IPS-NIHi11 (cell line): ENCODE measurements at regions not wholly inside any gene's neighbourhood (a gene's known extent, or its start where the extent isn't known, plus 50 kb on each side); places are given as distances from the start of the nearest gene placed in this dataset.
"Not testable (repeated sequence)": the region's sequence is repeated elsewhere in the genome, so short reads cannot be mapped to it uniquely, and the experiment has no call there.

ENCODE experiments used
- DNase-seq: peaks from one replicate; pipeline ENCODE4 v3.0.0; 2012; ENCODE audit warnings: mixed read lengths, low spot score

DNA sequence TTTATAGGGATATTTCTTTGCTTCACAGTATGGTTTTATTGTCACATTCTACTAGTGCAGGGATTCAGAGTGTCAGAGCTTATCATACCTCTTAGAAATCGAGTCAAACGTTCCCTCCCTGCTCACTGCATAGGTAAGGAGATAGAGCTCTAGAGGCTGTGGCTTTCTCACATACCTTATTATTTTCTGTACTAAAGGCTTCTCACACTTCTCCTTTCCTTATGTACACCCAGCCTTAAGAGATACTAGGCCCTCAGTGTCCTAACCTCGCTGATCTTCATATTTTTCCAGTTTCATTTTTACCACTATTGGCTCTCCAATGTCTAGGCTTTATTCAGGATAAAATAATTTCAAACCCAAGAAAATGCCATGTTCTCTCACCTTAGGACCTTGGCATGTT is 297.3 kb upstream of the RIOK2 start:
- no peak for DNase-seq

- DNase-seq = no peak
Observed at GRCh38 chr5:97488126-97488668, 305.1 kb upstream of the RIOK2 start.

DNA sequence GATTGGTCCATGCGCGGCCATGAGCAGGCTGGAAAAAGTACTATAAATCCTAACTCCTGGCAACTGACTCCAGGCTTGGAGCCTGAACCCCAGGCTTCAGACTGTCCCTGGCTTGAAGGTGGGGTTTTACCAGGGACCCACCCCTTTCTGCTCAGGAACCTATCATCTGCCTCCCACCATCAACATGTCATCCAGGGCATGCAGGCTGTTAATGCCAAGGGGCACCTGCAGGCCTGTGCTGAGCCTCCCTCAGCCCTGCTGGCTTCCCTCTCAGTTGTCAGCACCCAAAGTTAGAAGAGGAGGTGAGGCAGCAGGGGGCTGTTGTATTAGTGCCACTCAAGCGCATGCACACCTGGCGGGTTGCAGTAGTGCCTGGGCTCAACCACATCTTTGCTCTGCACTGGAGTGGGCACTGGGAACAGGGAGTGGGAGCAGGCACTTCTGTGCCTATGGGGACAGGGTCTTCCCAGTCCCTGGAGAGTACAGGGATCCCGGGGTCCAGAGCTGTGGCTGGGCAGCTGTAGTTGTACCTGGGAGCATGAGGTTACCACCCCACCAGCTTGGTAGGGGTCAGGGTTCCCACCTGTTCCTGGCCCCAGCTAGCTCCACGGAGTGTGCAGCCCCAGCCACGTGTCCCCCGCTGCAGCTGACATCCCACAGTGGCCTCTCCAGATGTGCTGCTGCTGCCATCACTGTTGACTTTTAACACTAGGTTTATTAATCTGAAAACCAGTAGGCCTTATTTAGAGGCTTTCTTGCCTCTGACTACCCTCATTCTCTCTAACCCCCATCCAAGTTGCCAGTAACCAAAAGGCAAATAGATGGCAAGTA is 306.2 kb upstream of the RIOK2 start:
- no peak for DNase-seq

DNA sequence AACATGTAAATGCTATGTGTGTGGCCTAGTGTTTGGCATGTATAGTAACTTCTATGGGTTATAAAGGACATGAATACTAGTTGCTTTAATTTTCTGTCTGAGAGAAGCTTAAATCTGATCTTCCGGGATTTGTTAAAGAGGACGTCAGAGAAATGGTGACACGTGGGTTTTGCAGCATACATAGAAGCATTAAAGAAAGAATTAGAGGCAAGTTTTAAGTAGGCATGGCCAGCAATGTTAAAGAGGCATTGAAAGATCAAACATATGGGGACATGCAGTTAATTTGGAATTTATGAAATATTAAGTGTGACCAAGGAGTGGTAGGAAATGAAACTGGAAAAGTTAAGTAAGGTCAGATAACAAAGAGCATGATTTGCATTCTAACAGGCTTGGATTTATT is 311.4 kb upstream of the RIOK2 start:
- DNase-seq = no peak

GRCh38 chr5:97495301-97495700 is 312.3 kb upstream of the RIOK2 start:
- DNase-seq = no peak

DNA sequence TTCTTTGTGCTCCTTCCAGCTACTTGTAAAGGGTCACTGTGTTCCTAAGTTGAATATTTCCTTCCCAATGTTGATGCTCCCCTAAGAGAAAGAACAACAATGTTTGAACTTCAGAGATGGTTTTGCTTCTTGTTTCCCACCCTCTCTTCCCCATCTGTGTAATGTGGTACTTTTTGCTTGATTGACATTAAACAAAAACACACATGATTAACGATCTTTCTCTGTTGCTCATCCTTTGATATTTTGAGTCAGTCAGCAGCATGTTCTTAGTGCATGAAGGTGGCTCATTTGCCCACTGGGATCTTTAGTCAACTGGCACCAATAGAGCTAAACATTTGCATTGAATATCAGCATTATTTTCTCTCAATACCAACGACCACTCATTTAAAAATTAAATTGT is 313.0 kb upstream of the RIOK2 start:
- no peak for DNase-seq

- no peak for DNase-seq
Observed at GRCh38 chr5:97498657-97499056, 315.6 kb upstream of the RIOK2 start.

- no peak for DNase-seq
Observed at GRCh38 chr5:97499605-97500004, 316.6 kb upstream of the RIOK2 start.

GRCh38 chr5:97501286-97501964 is 318.4 kb upstream of the RIOK2 start:
- no peak for DNase-seq

- DNase-seq = no peak
Observed at GRCh38 chr5:97501965-97502305, 318.9 kb upstream of the RIOK2 start.

DNA sequence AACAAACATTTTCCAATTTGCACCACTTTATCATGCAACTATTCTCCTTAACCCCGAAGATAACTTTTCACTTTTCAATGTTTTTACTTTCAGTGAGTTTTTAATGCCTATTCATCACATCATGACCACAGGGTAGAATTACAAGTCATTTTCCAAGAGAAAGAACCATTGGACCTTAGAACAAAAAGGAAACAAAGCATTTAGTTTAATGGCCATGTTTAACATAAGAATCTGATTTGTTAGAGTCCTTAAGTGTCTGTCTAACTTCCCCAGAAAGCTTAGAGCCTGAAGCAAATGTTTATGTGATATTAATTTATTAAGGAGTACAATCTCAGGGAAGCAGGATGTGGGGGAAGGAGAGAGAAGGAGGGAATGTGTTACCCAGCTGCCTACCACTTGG is 325.8 kb upstream of the RIOK2 start:
- DNase-seq = no peak

DNA sequence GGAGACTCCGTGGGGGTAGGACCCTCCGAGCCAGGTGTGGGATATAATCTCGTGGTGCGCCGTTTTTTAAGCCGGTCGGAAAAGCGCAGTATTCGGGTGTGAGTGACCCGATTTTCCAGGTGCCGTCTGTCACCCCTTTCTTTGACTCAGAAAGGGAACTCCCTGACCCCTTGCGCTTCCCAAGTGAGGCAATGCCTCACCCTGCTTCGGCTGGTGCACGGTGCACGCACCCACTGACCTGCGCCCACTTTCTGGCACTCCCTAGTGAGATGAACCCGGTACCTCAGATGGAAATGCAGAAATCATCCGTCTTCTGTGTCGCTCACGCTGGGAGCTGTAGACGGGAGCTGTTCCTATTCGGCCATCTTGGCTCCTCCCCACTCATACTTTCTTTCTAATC is 336.5 kb upstream of the RIOK2 start:
- DNase-seq = not testable (repeated sequence)

DNA sequence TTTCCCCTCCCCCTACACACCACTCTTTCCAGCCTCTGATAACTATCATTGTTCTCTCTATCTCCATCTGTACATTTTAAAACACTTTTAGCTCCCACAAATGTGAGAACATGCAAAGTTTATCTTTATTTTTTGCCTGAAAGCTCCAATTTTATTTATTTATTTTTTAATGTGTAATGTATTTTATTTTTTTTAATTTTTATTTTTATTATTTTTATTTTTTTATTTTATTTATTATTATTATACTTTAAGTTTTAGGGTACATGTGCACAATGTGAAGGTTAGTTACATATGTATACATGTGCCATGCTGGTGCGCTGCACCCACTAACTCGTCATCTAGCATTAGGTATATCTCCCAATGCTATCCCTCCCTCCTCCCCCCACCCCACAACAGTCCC is 340.3 kb upstream of the RIOK2 start:
- DNase-seq = not testable (repeated sequence)

GRCh38 chr5:97525780-97526179 is 342.7 kb upstream of the RIOK2 start:
- no peak for DNase-seq

- DNase-seq = no peak
Observed at GRCh38 chr5:97528941-97529340, 345.9 kb upstream of the RIOK2 start.

DNA sequence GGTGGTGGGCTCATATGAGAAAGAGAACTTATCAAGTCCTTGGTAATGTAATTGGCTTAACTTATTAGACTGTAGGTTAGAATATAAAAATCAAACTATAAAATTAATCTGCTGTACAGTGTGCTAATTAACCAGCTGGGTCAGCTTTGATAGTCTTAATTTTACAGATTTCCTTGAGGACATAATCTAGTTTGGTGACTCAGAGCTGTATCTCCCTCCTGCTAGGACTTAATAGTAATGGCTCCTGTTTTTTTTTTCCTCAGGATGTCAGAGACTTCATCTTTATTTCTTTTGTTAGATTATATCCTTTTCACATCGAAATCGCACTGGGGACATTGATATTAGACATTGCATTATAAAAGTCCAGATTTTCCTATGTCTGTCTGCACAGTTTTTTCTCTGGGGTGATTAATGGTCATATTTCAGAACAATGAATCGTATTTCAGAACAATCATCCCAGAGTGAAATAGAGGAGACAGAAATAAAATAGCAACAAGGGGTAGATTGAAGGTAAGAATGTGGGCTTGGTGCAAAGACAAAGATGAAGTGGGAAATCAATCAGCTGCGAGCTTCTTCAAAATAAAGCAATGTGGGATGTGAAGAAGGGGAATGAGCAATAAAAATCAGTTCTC is 346.4 kb upstream of the RIOK2 start:
- DNase-seq = no peak

DNA sequence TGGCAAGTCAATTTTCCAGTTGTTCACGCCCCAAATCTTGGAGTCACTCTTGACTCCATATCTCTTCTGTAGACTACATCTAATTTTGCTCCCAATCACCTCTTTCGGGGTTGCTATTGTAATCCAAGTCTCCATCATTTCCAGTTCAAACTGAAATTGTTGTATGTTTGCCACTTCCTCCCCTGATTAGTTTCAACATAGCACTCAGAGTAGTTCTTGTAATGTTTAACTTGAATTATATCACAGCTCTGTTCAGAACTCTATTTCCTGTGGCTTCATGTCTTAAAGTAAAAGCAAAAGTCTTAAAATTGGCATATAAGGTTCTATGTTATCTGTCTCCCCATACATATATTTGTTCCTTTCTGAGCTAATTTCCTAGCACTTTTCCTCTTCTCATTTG is 348.5 kb upstream of the RIOK2 start:
- DNase-seq = no peak

DNA sequence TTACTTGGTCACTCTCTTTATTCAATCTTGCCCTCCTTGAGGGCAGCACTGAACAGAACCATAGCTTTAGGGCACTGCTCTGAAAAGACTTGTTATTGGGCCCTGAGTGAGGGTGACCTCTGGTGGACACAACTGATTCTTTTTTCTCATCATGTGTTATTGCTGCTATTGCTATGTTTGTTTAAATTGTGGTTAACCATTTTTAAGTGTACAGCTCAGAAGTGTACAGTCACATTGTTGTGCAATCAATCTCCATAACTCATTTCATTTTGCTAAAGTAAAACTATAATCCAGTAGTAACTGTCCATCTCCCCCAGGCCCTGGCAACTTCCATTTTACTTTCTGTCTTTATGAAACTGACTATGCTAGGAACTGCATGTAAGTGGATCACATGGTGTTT is 351.1 kb upstream of the RIOK2 start:
- DNase-seq = peak; percentile 54

DNA sequence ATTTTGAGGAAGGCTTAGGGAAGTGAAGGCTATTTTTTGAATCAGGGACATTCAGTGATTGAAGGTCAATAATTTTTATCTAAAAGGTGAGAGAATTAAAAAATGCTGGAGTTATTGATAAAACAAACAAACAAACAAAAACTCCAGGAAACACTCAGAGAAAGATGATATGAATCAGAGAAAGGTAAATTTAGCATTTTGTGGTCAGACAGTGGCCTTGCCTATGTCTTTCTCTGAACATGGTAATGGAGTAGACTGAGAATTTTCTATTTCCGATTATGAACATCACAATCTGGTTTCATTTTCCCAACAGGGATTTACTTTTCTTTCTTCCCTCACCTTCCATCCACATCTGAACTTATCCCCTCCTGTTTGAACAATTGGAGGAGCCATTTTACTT is 353.6 kb upstream of the RIOK2 start:
- no peak for DNase-seq

DNA sequence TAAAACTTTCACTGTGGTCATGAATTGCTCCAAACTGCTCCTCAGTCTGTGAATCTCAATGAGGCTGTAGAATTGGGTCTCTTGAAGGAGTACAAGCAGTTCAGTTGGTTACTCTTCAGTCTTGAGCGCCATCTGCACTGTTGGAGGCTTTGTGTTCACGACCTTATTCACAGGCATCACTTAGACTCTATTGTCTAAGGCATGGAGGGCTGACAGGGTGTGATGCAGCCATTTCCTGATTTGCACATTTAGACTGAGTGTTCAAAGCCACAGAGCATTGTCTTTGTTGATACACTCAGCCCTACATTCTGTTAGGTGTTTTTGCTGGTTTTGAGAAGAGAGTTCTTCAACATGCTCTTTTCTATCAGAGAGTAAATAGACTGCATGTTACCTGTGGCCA is 355.9 kb upstream of the RIOK2 start:
- no peak for DNase-seq

- no peak for DNase-seq
Observed at GRCh38 chr5:97541864-97542263, 358.8 kb upstream of the RIOK2 start.

DNA sequence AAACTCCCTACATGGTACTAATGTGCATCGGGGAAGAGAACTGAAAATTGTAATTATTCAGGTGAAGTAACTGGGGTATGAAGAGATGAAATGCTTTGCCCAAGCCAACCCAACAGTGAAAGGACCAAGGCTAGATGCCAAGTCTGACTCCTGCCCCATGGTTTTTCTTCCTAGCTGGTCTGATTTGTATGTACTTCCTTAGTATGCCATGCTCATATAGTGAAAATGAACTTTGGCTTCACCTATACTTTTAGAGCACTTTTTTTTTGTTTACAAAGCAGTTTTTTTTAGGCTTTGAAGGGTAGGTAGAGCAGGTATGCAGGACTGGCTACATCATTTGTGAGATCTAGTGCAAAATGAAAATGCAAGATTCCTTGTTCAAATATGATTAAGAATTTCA is 359.4 kb upstream of the RIOK2 start:
- DNase-seq = no peak

GRCh38 chr5:97543166-97543565 is 360.1 kb upstream of the RIOK2 start:
- DNase-seq = no peak
